Gastroesophageal sphincter (tissue), 3 donors: ENCODE measurements at regions not wholly inside any gene's neighbourhood (a gene's known extent, or its start where the extent isn't known, plus 50 kb on each side); places are given as distances from the start of the nearest gene placed in this dataset.

Source experiments
- EP300 ChIP-seq: sonication (generic); formaldehyde crosslinking; IDR thresholded peaks from one replicate; pipeline ENCODE4 v1.6.1; 2017; ENCODE audit warnings: antibody characterized with exemption, mild to moderate bottlenecking
- POLR2A ChIP-seq, 2 donors: fragments of 450-650 bp; IDR thresholded peaks; one replicate each; pipeline ENCODE4 v1.6.1; 2017; ENCODE audit warnings: antibody characterized with exemption in 2 of 2, mild to moderate bottlenecking in 2 of 2, moderate library complexity in 1 of 2
- POLR2AphosphoS5 ChIP-seq: sonication (generic); formaldehyde crosslinking; IDR thresholded peaks from one replicate; pipeline ENCODE4 v1.6.1; 2017; ENCODE audit warnings: antibody characterized with exemption
- TF ChIP-seq, protein P1 (sequence below), 4 experiments: fragments of 200-600 bp in 2 of 4; fragments of 450-650 bp in 2 of 4; sonication (generic) in 1 of 4; IDR thresholded peaks; one replicate each; pipeline ENCODE4 v1.5.1; 2017 to 2019; ENCODE audit warnings: antibody characterized with exemption in 4 of 4, mild to moderate bottlenecking in 2 of 4, moderate library complexity in 2 of 4

DNA sequence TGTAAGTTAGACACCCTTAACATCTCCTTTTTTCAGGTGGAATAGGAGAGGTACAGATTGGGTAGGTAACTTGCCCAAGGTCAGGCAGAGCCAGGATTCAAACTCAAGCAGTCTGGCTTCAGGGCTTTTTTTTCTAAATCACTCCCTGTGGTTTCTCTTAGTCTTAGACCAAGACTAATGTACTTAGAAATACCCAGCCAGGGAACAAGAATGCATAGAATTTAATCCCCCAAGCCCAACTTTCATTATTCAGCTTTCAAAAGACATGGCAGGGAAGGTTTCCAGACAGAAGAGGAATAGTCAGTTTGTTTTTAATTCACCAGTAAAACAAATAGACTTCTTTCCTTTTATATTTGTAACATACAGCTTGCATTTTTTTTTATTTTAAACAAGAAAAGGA lies 305.2 kb upstream of the RBFOX1 start:
- TF ChIP-seq, protein P1, sequence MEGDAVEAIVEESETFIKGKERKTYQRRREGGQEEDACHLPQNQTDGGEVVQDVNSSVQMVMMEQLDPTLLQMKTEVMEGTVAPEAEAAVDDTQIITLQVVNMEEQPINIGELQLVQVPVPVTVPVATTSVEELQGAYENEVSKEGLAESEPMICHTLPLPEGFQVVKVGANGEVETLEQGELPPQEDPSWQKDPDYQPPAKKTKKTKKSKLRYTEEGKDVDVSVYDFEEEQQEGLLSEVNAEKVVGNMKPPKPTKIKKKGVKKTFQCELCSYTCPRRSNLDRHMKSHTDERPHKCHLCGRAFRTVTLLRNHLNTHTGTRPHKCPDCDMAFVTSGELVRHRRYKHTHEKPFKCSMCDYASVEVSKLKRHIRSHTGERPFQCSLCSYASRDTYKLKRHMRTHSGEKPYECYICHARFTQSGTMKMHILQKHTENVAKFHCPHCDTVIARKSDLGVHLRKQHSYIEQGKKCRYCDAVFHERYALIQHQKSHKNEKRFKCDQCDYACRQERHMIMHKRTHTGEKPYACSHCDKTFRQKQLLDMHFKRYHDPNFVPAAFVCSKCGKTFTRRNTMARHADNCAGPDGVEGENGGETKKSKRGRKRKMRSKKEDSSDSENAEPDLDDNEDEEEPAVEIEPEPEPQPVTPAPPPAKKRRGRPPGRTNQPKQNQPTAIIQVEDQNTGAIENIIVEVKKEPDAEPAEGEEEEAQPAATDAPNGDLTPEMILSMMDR (IDR thresholded peaks at IDR 0.05), result no peak
- TF ChIP-seq POLR2AphosphoS5, result no peak
- TF ChIP-seq POLR2A (IDR thresholded peaks at IDR 0.05), result no peak
- no peak for TF ChIP-seq EP300
